ENCODE measurements at regions not wholly inside any gene's neighbourhood (a gene's known extent, or its start where the extent isn't known, plus 50 kb on each side); places are given as distances from the start of the nearest gene placed in this dataset.

DNA sequence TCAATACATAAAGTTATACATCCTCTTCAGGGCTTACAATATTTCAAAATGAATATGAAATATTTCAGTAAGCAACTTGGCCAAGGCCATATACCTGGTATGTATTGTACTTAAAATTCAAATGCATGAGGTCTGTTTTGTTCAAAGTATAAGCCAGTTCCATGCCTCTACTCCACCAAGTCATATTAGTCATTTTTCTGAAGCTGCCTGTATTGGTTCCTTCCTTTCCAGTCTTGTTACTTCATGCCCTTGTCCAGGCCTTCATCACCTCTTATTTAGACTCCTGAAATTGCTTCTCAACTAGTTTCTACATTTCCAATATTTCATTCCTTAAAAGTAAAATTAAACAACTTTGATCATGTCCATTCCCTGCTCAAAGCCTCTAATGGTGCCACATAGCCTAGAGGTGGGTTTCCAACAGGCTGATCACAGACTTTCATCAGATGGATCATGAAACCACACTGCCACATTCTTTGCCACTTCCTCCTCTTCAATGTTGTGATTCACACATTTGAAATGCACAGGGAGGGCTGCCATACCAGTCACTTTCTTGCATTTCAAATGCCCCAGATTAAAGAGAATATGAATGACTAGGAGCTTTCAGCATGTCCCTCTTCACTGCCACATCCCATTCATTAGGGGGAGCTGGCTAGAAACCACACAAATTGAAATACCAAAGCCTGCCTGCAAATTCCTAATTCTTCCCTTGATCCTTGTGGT lies 424.1 kb upstream of the DACH1 start:
- Mint-ChIP-seq H3K27me3 (ENCODE audit: low read depth) (no peaks in the 10 kb centered on the region), H3K27ac (no peak overlapping the region), H3K9me3 (peaks cover 7% of the 10 kb centered on the region), H3K4me3 (no peak overlapping the region), H3K4me1 (ENCODE audit: low read depth) (no peaks in the 10 kb centered on the region), H3K36me3 (ENCODE audit: low read depth) (no peaks in the 10 kb centered on the region)
- no peak for DNase-seq
- intact Hi-C loops (cut with micrococcal nuclease): no loop called here
- CTCF ChIA-PET: interaction anchor here (0.7 kb wide), 1 partner anchor 18 kb away, joined by 6 read pairs; no protein-coding TSS in a partner anchor

DNA sequence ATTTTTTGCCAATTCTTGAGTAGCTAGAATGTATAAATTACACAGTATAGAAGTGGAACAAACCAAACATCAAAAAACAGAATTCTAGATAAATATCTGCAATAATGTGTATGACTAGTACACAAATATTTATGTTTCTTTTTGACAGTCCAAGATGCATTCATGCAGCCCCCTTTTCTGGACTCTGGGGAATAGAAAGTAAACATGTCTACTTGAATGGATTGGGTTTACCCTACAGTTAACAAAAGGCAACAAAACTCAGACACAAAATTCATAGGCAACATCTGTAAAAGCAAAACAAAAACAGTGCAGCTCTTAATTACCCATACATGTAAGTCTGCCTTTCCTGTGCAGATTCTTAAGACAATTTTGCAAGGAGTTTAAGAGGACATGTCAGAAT lies 419.4 kb upstream of the DACH1 start:
- CTCF ChIA-PET: no interaction called here
- no peak for DNase-seq
- Mint-ChIP-seq H3K4me3 (no peak overlapping the region), H3K4me1 (ENCODE audit: low read depth) (no peaks in the 10 kb centered on the region), H3K27me3 (ENCODE audit: low read depth) (no peaks in the 10 kb centered on the region), H3K27ac (no peak overlapping the region), H3K36me3 (ENCODE audit: low read depth) (no peaks in the 10 kb centered on the region), H3K9me3 (peaks cover 2% of the 10 kb centered on the region)
- intact Hi-C loops (cut with micrococcal nuclease): no loop called here

DNA sequence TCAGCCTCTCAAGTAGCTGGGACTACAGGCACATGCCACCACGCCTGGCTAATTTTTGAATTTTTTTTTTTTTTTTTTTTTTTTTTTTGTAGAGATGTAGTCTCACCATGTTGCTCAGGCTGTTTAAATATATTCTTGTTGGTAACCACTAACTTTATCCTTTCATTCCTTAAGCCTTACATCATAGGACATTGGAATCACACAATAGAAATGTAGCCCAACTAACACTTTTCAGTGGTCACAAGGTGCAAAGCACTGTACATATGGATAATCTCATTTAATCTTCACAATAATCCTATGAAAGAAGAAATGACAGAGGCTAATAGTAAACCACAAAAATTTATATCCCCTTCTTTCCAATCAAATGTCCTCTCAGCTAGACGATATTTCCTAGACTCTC lies 417.8 kb upstream of the DACH1 start:
- no peak for DNase-seq
- H3K4me3 Mint-ChIP-seq: no peak overlapping the region
- no peaks in the 10 kb centered on the region for H3K36me3 Mint-ChIP-seq (ENCODE audit: low read depth)
- H3K27me3 Mint-ChIP-seq (ENCODE audit: low read depth): no peaks in the 10 kb centered on the region
- intact Hi-C loops (cut with micrococcal nuclease): no loop called here
- H3K9me3 Mint-ChIP-seq: no peaks in the 10 kb centered on the region
- H3K4me1 Mint-ChIP-seq (ENCODE audit: low read depth): no peaks in the 10 kb centered on the region
- no peak overlapping the region for H3K27ac Mint-ChIP-seq
- CTCF ChIA-PET: no interaction called here

DNA sequence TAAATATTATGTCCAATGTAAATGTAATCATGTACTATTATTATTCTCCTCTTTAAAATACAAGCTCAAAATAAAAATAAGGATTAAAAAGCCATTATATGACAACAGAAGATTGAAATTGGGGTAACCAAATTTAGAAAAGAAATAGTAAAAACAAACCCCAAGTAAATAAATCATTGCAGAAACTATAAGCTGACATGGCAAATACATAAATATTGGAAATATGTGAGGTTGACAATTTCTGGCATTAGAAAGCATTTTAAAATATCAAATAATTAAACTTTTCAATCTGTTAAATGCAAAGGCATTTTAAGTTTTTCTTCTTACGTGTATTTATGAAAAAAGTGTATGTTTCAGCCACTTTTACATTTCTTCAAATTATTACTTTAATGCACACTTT lies 394.7 kb upstream of the DACH1 start:
- intact Hi-C loops (cut with micrococcal nuclease): no loop called here
- Mint-ChIP-seq H3K9me3 (peaks cover 4% of the 10 kb centered on the region), H3K4me3 (no peak overlapping the region), H3K27ac (no peak overlapping the region), H3K27me3 (ENCODE audit: low read depth) (no peaks in the 10 kb centered on the region), H3K36me3 (ENCODE audit: low read depth) (no peaks in the 10 kb centered on the region), H3K4me1 (ENCODE audit: low read depth) (no peaks in the 10 kb centered on the region)
- DNase-seq: no peak
- CTCF ChIA-PET: no interaction called here

DNA sequence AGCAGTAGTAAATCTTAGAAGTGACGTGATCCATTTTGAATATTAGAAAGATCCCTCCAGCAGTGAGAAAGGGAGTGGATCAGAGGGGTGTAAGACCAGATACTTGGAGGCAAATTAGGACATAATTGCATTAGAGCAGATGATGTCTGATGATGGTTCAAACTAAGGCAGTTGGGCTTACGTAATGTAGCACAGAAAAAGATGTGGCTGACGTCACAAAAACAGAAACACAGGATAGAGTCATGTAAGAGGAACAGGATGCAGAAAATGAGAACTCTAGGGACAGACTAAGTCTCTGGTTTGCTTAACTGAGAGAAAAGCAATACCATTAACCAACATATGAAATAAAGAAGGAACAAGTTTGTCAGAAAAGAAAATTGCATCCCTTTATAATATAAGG lies 392.5 kb upstream of the DACH1 start:
- H3K36me3 Mint-ChIP-seq (ENCODE audit: low read depth): no peaks in the 10 kb centered on the region
- intact Hi-C loops (cut with micrococcal nuclease): no loop called here
- H3K4me1 Mint-ChIP-seq (ENCODE audit: low read depth): no peaks in the 10 kb centered on the region
- no peak overlapping the region for H3K27ac Mint-ChIP-seq
- H3K9me3 Mint-ChIP-seq: peaks cover 2% of the 10 kb centered on the region
- no peaks in the 10 kb centered on the region for H3K27me3 Mint-ChIP-seq (ENCODE audit: low read depth)
- no peak for DNase-seq
- CTCF ChIA-PET: no interaction called here
- no peak overlapping the region for H3K4me3 Mint-ChIP-seq

DNA sequence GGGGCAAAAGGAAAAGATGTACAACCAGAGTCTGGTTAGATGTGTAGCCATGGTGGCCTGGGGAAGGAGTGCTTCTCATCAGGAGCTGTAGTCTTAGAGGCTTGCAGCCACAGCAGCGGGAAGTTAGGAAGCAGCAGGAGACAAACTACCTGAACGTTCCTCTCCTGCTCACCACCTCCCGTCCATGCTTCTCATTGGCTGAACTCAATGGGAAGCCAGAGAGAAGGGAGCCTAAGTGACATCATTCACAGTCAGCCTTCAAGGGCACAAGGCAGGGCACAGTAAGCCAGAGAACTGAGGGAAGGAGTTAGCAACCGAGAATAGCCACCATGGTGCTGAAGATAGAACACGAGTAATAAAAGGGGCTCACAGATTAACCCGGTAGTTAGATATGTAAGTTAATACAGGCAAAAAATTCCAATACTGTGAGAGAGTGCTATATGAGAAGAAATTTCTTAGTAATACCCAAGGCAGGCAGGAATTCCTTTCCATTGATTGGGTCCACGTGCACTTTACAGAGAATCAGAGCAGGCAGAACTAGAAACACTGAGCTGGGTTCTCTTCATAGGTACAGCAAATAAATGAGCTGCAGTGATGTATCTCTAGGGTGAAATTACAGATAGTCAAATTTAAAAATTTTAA lies 391.5 kb upstream of the DACH1 start:
- no peak for DNase-seq
- Mint-ChIP-seq H3K4me3 (no peak overlapping the region), H3K4me1 (ENCODE audit: low read depth) (no peaks in the 10 kb centered on the region), H3K36me3 (ENCODE audit: low read depth) (no peaks in the 10 kb centered on the region), H3K27ac (no peak overlapping the region), H3K9me3 (no peaks in the 10 kb centered on the region), H3K27me3 (ENCODE audit: low read depth) (no peaks in the 10 kb centered on the region)
- intact Hi-C loops (cut with micrococcal nuclease): no loop called here
- CTCF ChIA-PET: no interaction called here

DNA sequence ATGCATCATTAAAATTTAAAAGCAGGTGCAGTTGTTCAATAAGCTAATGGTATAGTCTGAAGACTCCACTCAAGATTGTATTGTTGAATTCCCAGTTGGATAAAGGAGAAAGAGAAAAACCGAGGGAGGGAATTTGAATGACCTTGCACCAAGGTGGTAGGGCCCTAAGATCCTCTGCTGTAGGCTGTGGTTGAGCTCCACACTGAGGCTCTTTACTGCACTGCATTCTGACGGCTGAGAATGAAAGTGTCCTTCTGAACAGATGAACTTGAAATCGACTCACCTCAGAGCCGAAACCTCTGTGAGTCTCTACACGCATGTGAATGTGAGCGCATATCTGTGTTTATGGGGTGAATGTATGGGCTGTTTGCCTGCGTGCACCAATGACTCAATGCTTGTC lies 388.9 kb upstream of the DACH1 start:
- no peaks in the 10 kb centered on the region for H3K9me3 Mint-ChIP-seq
- no peak for DNase-seq
- CTCF ChIA-PET: no interaction called here
- no peaks in the 10 kb centered on the region for H3K27me3 Mint-ChIP-seq (ENCODE audit: low read depth)
- H3K4me1 Mint-ChIP-seq (ENCODE audit: low read depth): no peaks in the 10 kb centered on the region
- H3K27ac Mint-ChIP-seq: no peak overlapping the region
- intact Hi-C loops (cut with micrococcal nuclease): no loop called here
- no peak overlapping the region for H3K4me3 Mint-ChIP-seq
- no peaks in the 10 kb centered on the region for H3K36me3 Mint-ChIP-seq (ENCODE audit: low read depth)

DNA sequence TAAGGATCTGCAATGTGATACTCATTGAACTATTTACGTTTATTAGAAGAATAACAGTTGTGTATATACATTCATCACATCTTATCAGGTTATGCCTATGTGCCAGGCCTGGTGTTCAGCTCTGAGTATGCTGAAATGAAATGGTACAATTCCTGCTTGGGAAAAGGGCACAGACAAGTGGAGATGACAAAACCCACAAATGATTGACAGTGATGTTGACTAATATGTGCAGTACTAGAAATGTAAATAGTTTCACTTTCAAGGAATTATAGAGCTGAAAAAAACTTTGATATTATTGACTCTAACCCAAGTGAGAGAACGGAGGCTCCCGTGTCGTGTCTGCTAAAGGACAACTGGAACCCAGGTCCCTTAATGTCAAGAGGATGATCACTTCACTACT lies 386.8 kb upstream of the DACH1 start:
- CTCF ChIA-PET: no interaction called here
- Mint-ChIP-seq H3K9me3 (no peaks in the 10 kb centered on the region), H3K4me1 (ENCODE audit: low read depth) (no peaks in the 10 kb centered on the region), H3K27me3 (ENCODE audit: low read depth) (no peaks in the 10 kb centered on the region), H3K36me3 (ENCODE audit: low read depth) (no peaks in the 10 kb centered on the region), H3K4me3 (no peak overlapping the region), H3K27ac (no peak overlapping the region)
- DNase-seq: no peak
- intact Hi-C loops (cut with micrococcal nuclease): no loop called here

DNA sequence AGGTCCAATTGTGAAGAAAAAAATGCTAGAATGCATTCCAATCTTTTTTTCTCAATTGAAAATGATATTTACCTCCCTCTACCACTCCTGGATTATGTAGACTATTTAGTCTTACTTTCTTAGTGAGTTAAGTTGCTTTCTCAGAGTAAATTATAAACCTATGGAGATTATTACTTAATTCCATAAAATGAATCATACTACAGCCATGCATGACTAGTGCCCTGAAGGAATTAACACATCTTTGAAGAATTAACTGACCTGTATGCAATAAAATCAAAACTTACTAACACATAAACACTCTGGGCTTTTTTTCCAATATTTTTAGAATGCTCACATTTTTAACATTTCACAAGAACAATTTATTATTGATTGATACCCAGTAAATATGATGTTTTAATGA lies 379.4 kb upstream of the DACH1 start:
- no peaks in the 10 kb centered on the region for H3K27me3 Mint-ChIP-seq (ENCODE audit: low read depth)

DNA sequence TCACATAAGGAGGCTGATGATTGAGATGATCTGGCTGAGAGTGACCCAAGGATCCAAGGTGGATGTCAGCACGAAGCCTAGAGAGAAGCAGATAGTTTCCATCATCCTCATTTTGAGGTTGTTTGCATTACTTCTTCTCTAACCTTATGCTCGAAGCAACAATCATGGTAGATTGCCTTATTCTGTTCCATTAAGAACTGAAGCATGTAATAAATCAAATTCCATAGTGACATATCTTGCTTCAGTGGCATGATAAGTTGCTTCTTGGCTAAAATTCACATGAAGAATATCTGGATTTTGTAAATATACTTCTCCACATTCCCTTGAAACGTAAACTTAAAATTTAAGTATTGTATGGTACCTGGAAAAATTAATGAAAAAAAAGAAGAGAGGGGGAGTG lies 377.8 kb upstream of the DACH1 start:
- no peak for DNase-seq
- Mint-ChIP-seq H3K4me3 (no peak overlapping the region), H3K27ac (no peak overlapping the region), H3K9me3 (no peaks in the 10 kb centered on the region), H3K27me3 (ENCODE audit: low read depth) (no peaks in the 10 kb centered on the region), H3K36me3 (ENCODE audit: low read depth) (no peaks in the 10 kb centered on the region), H3K4me1 (ENCODE audit: low read depth) (no peaks in the 10 kb centered on the region)
- CTCF ChIA-PET: no interaction called here
- intact Hi-C loops (cut with micrococcal nuclease): no loop called here

More for the DNA sequence above, 379.4 kb upstream of the DACH1 start:
- no peak for DNase-seq
- Mint-ChIP-seq H3K36me3 (ENCODE audit: low read depth) (no peaks in the 10 kb centered on the region), H3K27ac (no peak overlapping the region), H3K4me3 (no peak overlapping the region), H3K9me3 (no peaks in the 10 kb centered on the region), H3K4me1 (ENCODE audit: low read depth) (no peaks in the 10 kb centered on the region)
- intact Hi-C loops (cut with micrococcal nuclease): no loop called here
- CTCF ChIA-PET: no interaction called here

DNA sequence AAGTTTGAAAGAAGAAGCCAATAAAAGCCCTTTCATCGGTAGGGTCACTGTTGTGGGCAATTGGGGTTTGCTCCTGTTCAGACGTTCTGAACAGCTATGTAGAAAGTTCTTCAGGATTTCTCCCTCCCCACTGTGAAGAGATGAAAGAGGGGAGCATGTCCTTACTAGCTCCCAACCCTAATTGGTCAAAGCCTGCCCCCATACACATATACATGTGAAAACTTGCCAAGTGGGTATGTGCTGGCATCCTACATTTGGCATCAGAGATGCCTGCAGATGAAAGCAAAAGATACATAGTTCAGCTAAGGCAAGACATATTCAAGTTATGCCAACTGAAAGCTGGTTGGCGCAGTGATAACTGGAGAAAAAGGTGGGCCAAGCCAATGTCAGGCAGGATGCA lies 363.1 kb upstream of the DACH1 start:
- Mint-ChIP-seq H3K27me3 (ENCODE audit: low read depth) (no peaks in the 10 kb centered on the region), H3K9me3 (peaks cover 5% of the 10 kb centered on the region), H3K4me3 (no peak overlapping the region), H3K27ac (no peak overlapping the region), H3K4me1 (ENCODE audit: low read depth) (no peaks in the 10 kb centered on the region), H3K36me3 (ENCODE audit: low read depth) (no peaks in the 10 kb centered on the region)
- CTCF ChIA-PET: no interaction called here
- DNase-seq: no peak
- intact Hi-C loops (cut with micrococcal nuclease): no loop called here

DNA sequence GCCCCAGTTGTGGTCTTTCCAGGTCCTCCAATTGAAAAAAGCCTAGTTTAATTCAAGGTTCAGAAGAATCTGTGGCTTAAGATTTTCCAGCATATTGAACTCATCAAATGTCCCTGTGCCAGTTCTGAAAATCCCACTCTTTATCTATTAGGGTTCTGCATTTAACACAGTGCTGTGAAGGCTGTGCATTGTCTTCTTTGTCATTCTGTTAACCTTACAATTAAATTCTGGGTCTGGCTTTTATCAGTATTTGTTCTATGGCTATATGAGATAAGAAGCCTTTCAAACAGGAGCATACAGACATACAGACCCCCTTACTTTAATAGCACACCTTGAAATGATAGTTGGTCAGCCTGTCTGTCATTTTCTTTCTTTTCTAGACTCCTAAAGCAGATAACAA lies 362.1 kb upstream of the DACH1 start:
- DNase-seq: no peak
- Mint-ChIP-seq H3K9me3 (peaks cover 5% of the 10 kb centered on the region), H3K4me3 (no peak overlapping the region), H3K27me3 (ENCODE audit: low read depth) (no peaks in the 10 kb centered on the region), H3K36me3 (ENCODE audit: low read depth) (no peaks in the 10 kb centered on the region), H3K27ac (no peak overlapping the region), H3K4me1 (ENCODE audit: low read depth) (no peaks in the 10 kb centered on the region)
- intact Hi-C loops (cut with micrococcal nuclease): no loop called here
- CTCF ChIA-PET: interaction anchor here (0.7 kb wide), 1 partner anchor 1105 kb away, joined by 5 read pairs; no protein-coding TSS in a partner anchor

DNA sequence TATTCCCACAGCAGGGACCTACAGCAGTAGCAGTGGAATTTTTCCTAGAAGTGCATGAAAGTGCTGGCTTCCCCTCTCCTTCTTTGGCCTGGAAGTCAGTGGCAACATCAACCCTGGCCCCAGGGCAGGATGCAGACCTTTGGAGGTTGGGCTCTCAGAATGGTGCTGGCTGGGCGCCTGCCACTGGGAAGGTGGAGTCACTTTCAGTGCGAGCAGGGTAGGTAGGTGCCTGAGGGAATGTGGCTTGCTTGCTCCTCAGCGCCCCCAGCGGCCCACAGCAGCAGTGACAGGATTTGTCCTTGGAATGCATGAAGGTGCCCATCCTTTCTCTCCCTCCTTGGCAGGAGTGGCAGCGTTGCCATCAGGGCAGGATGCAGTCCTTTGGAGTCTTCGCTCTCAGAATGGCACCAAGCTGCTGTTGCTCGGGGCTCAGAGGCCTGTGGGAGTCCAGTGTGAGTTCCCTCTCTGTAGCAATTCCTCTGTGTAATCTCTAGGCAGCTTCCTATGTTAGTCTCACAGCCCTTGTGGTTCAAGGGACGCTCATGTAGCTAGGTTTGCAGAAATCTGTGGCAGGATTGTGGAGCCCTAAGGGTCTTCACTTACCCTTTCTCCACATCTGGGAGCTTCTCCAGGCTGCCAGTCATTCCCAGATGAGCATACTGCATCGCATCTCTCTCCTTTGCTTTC lies 354.4 kb upstream of the DACH1 start:
- CTCF ChIA-PET: interaction anchor here (1.0 kb wide), 1 partner anchor 11 kb away, joined by 4 read pairs; no protein-coding TSS in a partner anchor
- Mint-ChIP-seq H3K27ac (no peak overlapping the region), H3K36me3 (ENCODE audit: low read depth) (no peaks in the 10 kb centered on the region), H3K27me3 (ENCODE audit: low read depth) (no peaks in the 10 kb centered on the region), H3K4me3 (no peak overlapping the region), H3K4me1 (ENCODE audit: low read depth) (no peaks in the 10 kb centered on the region), H3K9me3 (peaks cover 6% of the 10 kb centered on the region)
- intact Hi-C loops (cut with micrococcal nuclease): no loop called here
- DNase-seq: no peak
